GM10266 (cell line): ENCODE measurements at regions not wholly inside any gene's neighbourhood (a gene's known extent, or its start where the extent isn't known, plus 50 kb on each side); places are given as distances from the start of the nearest gene placed in this dataset.

Source experiments
- DNase-seq: peaks from one replicate; pipeline ENCODE4 v3.0.0; 2012; ENCODE audit errors: extremely low spot score
- TF ChIP-seq, protein P1 (sequence below): IDR thresholded peaks from 2 replicates; pipeline ENCODE4 v1.5.1; 2012; ENCODE audit warnings: mild to moderate bottlenecking, low read depth; ENCODE audit not compliant: control insufficient read depth, insufficient read depth; ENCODE audit errors: missing control alignments

DNA sequence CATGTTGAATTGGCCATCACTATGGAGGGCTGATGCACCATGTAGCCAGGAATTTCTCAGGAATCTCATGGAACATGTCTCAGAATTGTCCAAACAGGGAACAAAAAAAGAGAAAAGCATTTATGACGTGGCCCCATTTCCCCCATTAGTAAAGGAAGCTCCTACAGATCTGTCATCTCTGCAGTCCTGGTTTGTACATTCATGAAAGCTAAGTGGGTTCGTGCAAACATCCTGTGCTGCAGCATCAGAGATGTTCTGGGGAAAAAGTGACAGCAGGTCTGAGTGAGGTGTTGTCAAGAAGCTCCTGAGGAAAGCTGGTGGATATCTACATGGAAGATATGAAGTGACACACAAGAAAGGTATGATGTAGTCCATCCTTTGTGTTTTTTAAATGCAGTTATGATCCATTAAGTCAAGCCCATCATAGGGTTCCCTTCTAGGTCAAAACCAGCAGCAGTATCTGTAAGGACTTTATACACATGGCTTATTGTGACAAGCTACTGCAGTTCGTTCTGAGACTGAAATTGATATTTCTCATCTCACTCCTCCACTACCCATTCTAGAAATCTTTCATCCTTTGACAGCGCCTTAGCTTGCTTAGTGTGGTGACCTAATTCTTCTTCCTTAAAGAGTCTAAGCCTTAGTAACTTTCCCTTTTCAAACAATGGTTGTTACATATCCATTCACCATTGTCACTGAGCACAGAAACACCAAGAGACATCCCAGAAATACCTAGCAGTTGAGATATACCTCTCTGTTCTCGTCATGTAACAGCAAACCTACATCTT lies 200.0 kb upstream of the TCF21 start:
- no peak for DNase-seq
- TF ChIP-seq, protein P1, sequence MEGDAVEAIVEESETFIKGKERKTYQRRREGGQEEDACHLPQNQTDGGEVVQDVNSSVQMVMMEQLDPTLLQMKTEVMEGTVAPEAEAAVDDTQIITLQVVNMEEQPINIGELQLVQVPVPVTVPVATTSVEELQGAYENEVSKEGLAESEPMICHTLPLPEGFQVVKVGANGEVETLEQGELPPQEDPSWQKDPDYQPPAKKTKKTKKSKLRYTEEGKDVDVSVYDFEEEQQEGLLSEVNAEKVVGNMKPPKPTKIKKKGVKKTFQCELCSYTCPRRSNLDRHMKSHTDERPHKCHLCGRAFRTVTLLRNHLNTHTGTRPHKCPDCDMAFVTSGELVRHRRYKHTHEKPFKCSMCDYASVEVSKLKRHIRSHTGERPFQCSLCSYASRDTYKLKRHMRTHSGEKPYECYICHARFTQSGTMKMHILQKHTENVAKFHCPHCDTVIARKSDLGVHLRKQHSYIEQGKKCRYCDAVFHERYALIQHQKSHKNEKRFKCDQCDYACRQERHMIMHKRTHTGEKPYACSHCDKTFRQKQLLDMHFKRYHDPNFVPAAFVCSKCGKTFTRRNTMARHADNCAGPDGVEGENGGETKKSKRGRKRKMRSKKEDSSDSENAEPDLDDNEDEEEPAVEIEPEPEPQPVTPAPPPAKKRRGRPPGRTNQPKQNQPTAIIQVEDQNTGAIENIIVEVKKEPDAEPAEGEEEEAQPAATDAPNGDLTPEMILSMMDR = no peak

DNA sequence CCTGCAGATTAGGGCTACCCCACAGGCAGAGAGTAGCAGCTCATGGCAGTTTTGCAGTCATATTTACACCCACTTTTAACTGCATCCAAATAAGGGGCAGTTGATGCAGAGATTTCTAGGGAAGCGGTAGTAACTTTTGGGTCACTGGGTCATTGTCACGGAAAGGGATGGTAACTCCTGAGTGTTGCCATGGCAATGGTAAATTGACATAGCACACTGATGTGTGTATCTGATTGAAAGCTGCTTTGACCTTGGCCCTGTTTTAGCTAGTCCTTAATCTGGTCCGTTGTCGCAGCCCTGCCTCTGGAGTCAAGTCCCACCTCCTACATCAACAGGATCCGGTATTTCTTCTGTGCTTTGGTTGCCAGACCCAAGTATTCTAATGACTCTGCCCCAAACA lies 199.1 kb upstream of the TCF21 start:
- TF ChIP-seq, protein P1 = no peak

DNA sequence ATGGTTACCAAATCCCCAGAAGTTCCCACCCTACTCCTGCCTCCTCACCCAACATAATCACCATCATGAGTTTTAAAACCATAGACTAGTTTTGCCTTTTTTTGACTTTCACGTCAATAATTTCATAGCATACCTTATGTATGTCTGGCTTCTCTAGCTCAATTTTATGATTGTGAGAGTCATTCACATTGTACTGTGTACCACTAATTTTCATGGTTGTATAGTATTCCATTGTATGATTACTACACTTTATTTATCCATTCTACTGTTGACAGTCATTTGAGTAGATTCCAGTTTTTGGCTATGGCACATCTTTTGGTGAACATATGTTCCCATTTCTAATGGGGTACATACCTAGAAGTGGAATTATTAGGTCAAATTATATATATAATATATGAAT lies 195.3 kb upstream of the TCF21 start:
- TF ChIP-seq, protein P1 = no peak
- no peak for DNase-seq

More for the DNA sequence above, 199.1 kb upstream of the TCF21 start:
- DNase-seq = no peak

DNA sequence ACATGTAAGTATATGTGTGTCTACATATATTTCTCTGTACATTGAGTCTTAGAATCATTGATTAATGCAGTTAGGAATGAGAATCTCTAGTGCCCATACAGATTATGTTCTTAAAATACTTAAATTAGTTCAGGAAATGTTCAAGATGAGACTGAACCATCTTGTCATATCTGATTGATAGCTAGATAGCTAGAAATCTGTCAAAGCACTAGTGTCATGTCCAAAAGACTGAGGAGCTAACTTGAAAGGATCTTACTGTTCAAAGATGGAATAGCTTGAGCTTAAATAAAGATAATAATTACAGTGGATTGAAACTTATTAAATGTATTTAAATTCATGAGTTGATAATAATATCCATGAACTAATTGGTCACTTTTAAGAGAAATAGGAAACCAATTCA lies 191.7 kb upstream of the TCF21 start:
- DNase-seq = no peak
- TF ChIP-seq, protein P1 = no peak

DNA sequence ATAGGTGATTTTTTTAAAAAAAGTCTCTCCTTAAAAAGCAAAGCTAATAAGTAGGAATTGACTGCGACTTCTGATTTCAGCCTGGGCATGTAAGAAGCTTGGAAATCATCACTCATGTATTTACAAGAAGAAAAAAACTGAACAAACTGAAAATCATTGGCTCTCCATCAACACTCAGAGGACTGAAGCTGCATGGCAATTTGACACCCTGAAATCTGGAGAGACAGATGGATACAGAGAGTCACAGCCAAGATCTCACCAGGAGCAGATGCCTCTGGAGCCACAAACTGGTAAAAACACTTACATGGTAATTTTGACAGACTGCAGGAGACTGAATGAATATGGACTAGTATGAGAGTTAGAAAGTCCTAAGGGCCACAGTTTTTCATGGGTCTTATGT lies 191.2 kb upstream of the TCF21 start:
- TF ChIP-seq, protein P1 = no peak
- no peak for DNase-seq

DNA sequence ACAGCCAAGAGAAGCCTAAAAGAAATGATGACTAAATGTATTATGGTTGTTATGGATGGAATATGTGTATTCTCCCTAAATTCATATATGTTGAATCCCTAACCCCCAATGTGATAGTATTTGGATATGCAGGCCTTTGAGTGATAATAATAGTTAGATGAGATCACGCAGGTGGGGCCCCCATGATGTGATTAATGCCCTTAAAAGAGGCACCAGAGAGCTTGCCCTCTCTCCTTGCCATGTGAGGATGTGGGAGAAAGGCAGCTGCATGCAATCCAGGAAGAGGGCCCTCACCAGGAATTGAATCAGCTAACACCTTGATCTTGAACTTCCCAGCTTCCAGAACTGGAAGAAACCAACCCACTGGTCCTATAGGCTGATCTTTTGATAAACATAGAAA lies 190.6 kb upstream of the TCF21 start:
- no peak for DNase-seq
- TF ChIP-seq, protein P1 = no peak

DNA sequence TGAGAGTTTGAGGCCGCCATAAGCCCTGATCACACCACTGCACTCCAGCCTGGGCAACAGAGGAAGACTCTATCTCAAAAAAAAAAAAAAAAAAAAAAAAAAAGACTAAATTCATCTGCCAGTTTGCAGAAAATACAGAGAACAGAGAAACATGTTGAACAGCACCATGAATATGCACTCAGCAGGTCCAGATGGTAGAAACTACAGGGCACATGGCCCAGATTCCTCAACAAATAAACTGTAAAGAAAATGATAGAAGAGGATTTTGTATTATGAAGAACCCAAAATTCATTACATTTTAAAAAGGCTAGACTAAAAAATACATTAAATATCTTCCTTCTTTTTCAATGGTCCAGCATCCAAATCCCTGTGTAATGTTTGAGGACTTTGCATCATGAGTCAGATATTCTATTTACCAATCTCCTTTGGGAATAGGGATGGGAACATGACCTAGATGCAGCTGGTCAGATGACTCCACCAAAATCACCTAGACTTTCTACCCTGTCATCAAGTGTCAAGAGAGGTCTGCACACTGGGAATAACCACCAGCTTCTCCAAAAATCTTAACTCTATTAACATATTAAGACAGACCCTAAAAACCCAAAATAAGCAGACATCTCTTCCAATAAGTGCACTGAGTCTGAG lies 189.1 kb upstream of the TCF21 start:
- DNase-seq = no peak
- TF ChIP-seq, protein P1 = no peak
